ENCODE measurements at regions not wholly inside any gene's neighbourhood (a gene's known extent, or its start where the extent isn't known, plus 50 kb on each side); places are given as distances from the start of the nearest gene placed in this dataset.
"Not testable (repeated sequence)": the region's sequence is repeated elsewhere in the genome, so short reads cannot be mapped to it uniquely, and the experiment has no call there.

GRCh38 chr6:155543166-155543847 is 87.7 kb upstream of the NOX3 start:
- no peak for DNase-seq

GRCh38 chr6:155542036-155542435 is 86.4 kb upstream of the NOX3 start:
- no peak for DNase-seq

GRCh38 chr6:155538708-155539390 is 83.2 kb upstream of the NOX3 start:
- no peak for DNase-seq

GRCh38 chr6:155534678-155535077 is 79.0 kb upstream of the NOX3 start:
- no peak for DNase-seq

- no peak for DNase-seq
These were observed 74.7 kb upstream of the NOX3 start for GRCh38 chr6:155530219-155530834.

- DNase-seq: not testable (repeated sequence)
These were observed 74.2 kb upstream of the NOX3 start for GRCh38 chr6:155529814-155530213.

- DNase-seq: no peak
These were observed 73.4 kb upstream of the NOX3 start for GRCh38 chr6:155528982-155529453.

- DNase-seq: no peak
These were observed 72.7 kb upstream of the NOX3 start for GRCh38 chr6:155528335-155528734.

GRCh38 chr6:155527443-155527842 is 71.8 kb upstream of the NOX3 start:
- no peak for DNase-seq

- no peak for DNase-seq
These were observed 68.4 kb upstream of the NOX3 start for GRCh38 chr6:155523821-155524651.

- no peak for DNase-seq
These were observed 66.1 kb upstream of the NOX3 start for GRCh38 chr6:155521719-155522118.

GRCh38 chr6:155520078-155520477 is 64.4 kb upstream of the NOX3 start:
- no peak for DNase-seq

GRCh38 chr6:155519176-155519738 is 63.6 kb upstream of the NOX3 start:
- DNase-seq: no peak

- no peak for DNase-seq
These were observed 61.7 kb upstream of the NOX3 start for GRCh38 chr6:155517294-155517693.

- DNase-seq: no peak
These were observed 55.2 kb upstream of the NOX3 start for GRCh38 chr6:155510879-155511278.

GRCh38 chr6:155509743-155510475 is 54.3 kb upstream of the NOX3 start:
- DNase-seq: no peak

GRCh38 chr6:155505608-155505989 is 50.0 kb upstream of the NOX3 start:
- no peak for DNase-seq

Data from stimulated activated CD4-positive, alpha-beta T cell treated with anti-CD3 and anti-CD28 coated beads, Interleukin-2, amount 100 ng/mL, for 48 hours (primary cell).